ENCODE measurements at regions not wholly inside any gene's neighbourhood (a gene's known extent, or its start where the extent isn't known, plus 50 kb on each side); places are given as distances from the start of the nearest gene placed in this dataset.

DNA sequence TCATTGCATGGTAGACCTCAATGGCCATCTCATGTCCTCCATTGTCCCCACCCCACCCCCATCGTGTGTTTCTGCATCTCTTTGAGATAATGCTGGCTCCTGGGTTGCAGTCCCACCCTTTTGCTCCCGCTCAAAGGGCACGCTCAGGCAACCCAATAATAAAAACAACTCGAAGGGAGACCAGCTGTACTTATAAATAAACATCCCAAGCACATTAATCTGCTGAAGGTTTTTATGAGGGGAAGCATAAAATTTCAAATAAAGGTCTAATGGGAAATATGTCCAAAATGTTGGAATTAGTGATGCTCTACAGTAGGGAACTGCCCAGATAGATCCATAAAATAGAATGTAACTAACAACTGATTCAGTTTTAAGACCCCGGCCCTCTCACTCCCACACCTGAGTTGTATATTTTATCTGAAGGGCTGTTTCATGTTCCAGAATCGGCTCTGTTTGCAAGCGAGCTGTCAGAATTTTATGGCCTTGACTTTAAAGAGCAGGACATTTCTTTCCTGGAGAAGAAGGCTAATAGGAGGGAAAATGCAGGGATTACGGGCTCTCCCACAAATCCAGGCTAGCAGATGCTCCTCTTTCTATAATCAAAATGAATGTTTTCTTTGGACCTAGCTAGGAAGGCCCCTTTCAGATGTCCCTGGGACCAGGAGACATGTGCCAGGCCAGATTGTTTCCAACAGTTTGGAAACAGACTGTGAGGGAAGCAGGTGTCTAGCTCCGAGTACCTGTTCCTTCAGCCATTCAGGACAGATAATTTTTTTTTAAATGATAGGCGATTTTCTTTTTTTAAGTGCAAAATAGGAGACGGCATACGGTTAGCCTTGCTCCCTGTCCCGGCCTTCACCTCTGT, 103.7 kb downstream of the APOB start (continued):
- TF ChIP-seq, protein P1, sequence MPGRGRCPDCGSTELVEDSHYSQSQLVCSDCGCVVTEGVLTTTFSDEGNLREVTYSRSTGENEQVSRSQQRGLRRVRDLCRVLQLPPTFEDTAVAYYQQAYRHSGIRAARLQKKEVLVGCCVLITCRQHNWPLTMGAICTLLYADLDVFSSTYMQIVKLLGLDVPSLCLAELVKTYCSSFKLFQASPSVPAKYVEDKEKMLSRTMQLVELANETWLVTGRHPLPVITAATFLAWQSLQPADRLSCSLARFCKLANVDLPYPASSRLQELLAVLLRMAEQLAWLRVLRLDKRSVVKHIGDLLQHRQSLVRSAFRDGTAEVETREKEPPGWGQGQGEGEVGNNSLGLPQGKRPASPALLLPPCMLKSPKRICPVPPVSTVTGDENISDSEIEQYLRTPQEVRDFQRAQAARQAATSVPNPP (CRISPR knock-in tag; IDR thresholded peaks at IDR 0.05): no peak
- TF ChIP-seq, protein P2, sequence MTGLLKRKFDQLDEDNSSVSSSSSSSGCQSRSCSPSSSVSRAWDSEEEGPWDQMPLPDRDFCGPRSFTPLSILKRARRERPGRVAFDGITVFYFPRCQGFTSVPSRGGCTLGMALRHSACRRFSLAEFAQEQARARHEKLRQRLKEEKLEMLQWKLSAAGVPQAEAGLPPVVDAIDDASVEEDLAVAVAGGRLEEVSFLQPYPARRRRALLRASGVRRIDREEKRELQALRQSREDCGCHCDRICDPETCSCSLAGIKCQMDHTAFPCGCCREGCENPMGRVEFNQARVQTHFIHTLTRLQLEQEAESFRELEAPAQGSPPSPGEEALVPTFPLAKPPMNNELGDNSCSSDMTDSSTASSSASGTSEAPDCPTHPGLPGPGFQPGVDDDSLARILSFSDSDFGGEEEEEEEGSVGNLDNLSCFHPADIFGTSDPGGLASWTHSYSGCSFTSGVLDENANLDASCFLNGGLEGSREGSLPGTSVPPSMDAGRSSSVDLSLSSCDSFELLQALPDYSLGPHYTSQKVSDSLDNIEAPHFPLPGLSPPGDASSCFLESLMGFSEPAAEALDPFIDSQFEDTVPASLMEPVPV (CRISPR knock-in tag; IDR thresholded peaks at IDR 0.05): no peak
- TF ChIP-seq ZNF746 (CRISPR knock-in tag; IDR thresholded peaks at IDR 0.05): no peak

DNA sequence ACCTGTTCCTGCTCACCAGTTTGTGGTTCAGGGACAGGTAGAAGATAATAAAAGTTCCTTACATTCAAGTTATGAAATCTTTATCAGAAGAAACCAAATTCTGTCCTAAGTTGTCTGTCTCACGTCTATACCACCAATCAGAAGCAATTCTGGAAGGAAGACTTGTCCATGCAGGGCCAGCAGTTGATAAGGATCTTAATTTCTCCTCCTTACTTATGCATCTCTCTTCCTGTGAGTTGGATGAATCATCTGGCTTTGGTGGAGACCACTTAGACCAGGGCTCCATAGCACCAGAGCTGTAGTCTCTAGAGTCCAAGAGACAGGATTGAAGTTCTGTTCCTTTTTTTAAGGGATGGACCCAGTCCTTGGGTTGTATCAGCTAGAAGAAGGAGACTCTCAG, 106.5 kb downstream of the APOB start:
- peaks cover 12% of the 10 kb centered on the region for H3K4me1 ChIP-seq (ENCODE audit: insufficient read depth, low read length)
- no peaks in the 10 kb centered on the region for H3K36me3 ChIP-seq (replicated peaks in 1 of 2; ENCODE audit: control insufficient read depth in 1 of 2, insufficient read depth in 2 of 2, low read length in 2 of 2)
- no peaks in the 10 kb centered on the region for H3K9me3 ChIP-seq (ENCODE audit: low read length)
- POLR2A ChIA-PET: no interaction called here
- DNase-seq (ENCODE audit: low spot score): no peak
- no peak overlapping the region for H3K27ac ChIP-seq (ENCODE audit: extremely low read length, insufficient read depth, low read length)
- 0% methylated on average over 1 of the region's 1 CpG for WGBS (ENCODE audit: low lambda C conversion rate)
- CTCF ChIA-PET (ENCODE audit: low intra/inter-chr PET ratio, low total read pairs): no interaction called here
- no peak overlapping the region for H2AFZ ChIP-seq (ENCODE audit: low read length)
- intact Hi-C loops (cut with micrococcal nuclease; ENCODE audit: unreplicated experiment) (no loop called here), in situ Hi-C loops (cut with HindIII; ENCODE audit: extremely low pct_ligation_motif_present, low pct_unique_long_range_greater_than_20kb) (no loop called here)
- H3K4me3 ChIP-seq (replicated peaks in 1 of 3; ENCODE audit: insufficient read depth in 1 of 3, low read depth in 2 of 3, low read length in 3 of 3): no peak overlapping the region
- no peak for FAIRE-seq
- TF ChIP-seq TCF12 (IDR thresholded peaks at IDR 0.05): no peak
- no peak for TF ChIP-seq TCF12 (CRISPR knock-in tag; IDR thresholded peaks at IDR 0.05)
- no peak for TF ChIP-seq U2AF2 (IDR thresholded peaks at IDR 0.05; ENCODE audit: low read depth, low read length)
- TF ChIP-seq ZNF629 (CRISPR knock-in tag; conservative IDR thresholded peaks at IDR 0.05): no peak
- TF ChIP-seq RXRA (CRISPR knock-in tag; IDR thresholded peaks at IDR 0.05): no peak
- TF ChIP-seq, protein P3, sequence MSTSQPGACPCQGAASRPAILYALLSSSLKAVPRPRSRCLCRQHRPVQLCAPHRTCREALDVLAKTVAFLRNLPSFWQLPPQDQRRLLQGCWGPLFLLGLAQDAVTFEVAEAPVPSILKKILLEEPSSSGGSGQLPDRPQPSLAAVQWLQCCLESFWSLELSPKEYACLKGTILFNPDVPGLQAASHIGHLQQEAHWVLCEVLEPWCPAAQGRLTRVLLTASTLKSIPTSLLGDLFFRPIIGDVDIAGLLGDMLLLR (CRISPR knock-in tag; IDR thresholded peaks at IDR 0.05): no peak
- no peak for TF ChIP-seq MEF2D (CRISPR knock-in tag; IDR thresholded peaks at IDR 0.05)
- TF ChIP-seq, protein P4, sequence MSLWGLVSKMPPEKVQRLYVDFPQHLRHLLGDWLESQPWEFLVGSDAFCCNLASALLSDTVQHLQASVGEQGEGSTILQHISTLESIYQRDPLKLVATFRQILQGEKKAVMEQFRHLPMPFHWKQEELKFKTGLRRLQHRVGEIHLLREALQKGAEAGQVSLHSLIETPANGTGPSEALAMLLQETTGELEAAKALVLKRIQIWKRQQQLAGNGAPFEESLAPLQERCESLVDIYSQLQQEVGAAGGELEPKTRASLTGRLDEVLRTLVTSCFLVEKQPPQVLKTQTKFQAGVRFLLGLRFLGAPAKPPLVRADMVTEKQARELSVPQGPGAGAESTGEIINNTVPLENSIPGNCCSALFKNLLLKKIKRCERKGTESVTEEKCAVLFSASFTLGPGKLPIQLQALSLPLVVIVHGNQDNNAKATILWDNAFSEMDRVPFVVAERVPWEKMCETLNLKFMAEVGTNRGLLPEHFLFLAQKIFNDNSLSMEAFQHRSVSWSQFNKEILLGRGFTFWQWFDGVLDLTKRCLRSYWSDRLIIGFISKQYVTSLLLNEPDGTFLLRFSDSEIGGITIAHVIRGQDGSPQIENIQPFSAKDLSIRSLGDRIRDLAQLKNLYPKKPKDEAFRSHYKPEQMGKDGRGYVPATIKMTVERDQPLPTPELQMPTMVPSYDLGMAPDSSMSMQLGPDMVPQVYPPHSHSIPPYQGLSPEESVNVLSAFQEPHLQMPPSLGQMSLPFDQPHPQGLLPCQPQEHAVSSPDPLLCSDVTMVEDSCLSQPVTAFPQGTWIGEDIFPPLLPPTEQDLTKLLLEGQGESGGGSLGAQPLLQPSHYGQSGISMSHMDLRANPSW (CRISPR knock-in tag; IDR thresholded peaks at IDR 0.05; ENCODE audit: borderline replicate concordance): no peak
- no peak for TF ChIP-seq SP2 (CRISPR knock-in tag; IDR thresholded peaks at IDR 0.05)
- TF ChIP-seq, protein P5, sequence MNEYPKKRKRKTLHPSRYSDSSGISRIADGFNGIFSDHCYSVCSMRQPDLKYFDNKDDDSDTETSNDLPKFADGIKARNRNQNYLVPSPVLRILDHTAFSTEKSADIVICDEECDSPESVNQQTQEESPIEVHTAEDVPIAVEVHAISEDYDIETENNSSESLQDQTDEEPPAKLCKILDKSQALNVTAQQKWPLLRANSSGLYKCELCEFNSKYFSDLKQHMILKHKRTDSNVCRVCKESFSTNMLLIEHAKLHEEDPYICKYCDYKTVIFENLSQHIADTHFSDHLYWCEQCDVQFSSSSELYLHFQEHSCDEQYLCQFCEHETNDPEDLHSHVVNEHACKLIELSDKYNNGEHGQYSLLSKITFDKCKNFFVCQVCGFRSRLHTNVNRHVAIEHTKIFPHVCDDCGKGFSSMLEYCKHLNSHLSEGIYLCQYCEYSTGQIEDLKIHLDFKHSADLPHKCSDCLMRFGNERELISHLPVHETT (CRISPR knock-in tag; conservative IDR thresholded peaks at IDR 0.05): no peak
- TF ChIP-seq KLF11 (CRISPR knock-in tag; IDR thresholded peaks at IDR 0.05): no peak
- BruUV-seq (replicated peaks): no TSS peak
- no peaks in the 10 kb centered on the region for H3K79me2 ChIP-seq (ENCODE audit: insufficient read depth, low read length)
- H4K20me1 ChIP-seq (ENCODE audit: insufficient read depth, low read length): no peaks in the 10 kb centered on the region
- no peak overlapping the region for H3K9ac ChIP-seq (ENCODE audit: insufficient read depth, low read depth, low read length)
- H3K27me3 ChIP-seq (ENCODE audit: control insufficient read depth in 1 of 2, insufficient read depth in 2 of 2, low read length in 2 of 2): peaks cover 1 to 18% of the 10 kb centered on the region in 2 experiments; a peak in 4 of 5 replicates
- ATAC-seq: no peak
- H3K4me2 ChIP-seq (ENCODE audit: low read depth, low read length): no peak overlapping the region

Measured in HepG2 (cell line).